ENCODE measurements at regions not wholly inside any gene's neighbourhood (a gene's known extent, or its start where the extent isn't known, plus 50 kb on each side); places are given as distances from the start of the nearest gene placed in this dataset.
A peak's percentile ranks its signal among the peaks of the same experiment; 100 is the strongest.
"Not testable (repeated sequence)": the region's sequence is repeated elsewhere in the genome, so short reads cannot be mapped to it uniquely, and the experiment has no call there.

- H3K4me1 ChIP-seq; H3K36me3 ChIP-seq; H3K4me3 ChIP-seq; DNase-seq; H3K9me3 ChIP-seq; H3K27me3 ChIP-seq (replicated peaks in 1 of 7); H3K27ac ChIP-seq; intact Hi-C loops (cut with DNase I; ENCODE audit: low total_unique reads): not testable (repeated sequence)
- WGBS, 5 donors, result 81 to 91% (median 87%) methylated on average over 4 of the region's 4 CpGs
These were observed 233.9 kb upstream of the FRG1 start for GRCh38 chr4:189706821-189707220.

GRCh38 chr4:189707227-189707626 lies 233.4 kb upstream of the FRG1 start:
- H3K9me3 ChIP-seq; H3K36me3 ChIP-seq; intact Hi-C loops (cut with DNase I; ENCODE audit: low total_unique reads); DNase-seq; H3K4me1 ChIP-seq; H3K27ac ChIP-seq; H3K27me3 ChIP-seq (replicated peaks in 1 of 7); H3K4me3 ChIP-seq: not testable (repeated sequence)
- WGBS, 5 donors, result 86 to 98% (median 96%) methylated on average over 1 of the region's 1 CpG

DNA sequence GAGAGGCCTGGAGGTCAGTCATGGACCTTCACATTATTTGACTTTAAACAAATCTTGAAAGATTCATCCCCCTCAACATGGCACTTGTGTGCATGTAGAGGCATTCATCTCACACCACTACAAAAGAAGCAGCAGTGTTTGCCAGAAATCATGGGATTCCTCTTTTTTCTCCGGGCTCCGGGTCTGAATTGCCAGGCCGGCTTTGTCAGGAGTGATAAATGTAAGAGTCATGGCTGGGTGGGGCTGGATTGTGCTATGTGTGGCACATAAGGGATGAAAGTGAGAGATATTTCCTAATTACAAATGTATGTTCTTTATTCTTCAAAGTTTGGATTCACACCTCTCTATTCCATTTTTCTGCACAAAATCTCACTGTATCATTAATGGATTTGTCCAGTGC lies 228.7 kb upstream of the FRG1 start:
- WGBS, 5 donors, result 86 to 90% (median 89%) methylated on average over 3 of the region's 3 CpGs
- H3K27ac ChIP-seq; H3K4me3 ChIP-seq; intact Hi-C loops (cut with DNase I; ENCODE audit: low total_unique reads); H3K4me1 ChIP-seq; DNase-seq; H3K36me3 ChIP-seq; H3K9me3 ChIP-seq; H3K27me3 ChIP-seq (replicated peaks in 1 of 7): not testable (repeated sequence)

- H3K4me1 ChIP-seq; H3K27ac ChIP-seq; H3K36me3 ChIP-seq; DNase-seq; H3K27me3 ChIP-seq (replicated peaks in 1 of 7); intact Hi-C loops (cut with DNase I; ENCODE audit: low total_unique reads); H3K9me3 ChIP-seq: not testable (repeated sequence)
- peak overlapping the region in 1 of 8 donors; percentile 10 for H3K4me3 ChIP-seq
- WGBS, 5 donors, result 83 to 94% (median 87%) methylated on average over 16 to 17 of the region's 17 CpGs
These were observed 219.4 kb upstream of the FRG1 start for GRCh38 chr4:189721016-189721993.

GRCh38 chr4:189722324-189723003 lies 218.2 kb upstream of the FRG1 start:
- H3K4me3 ChIP-seq; H3K36me3 ChIP-seq; DNase-seq; intact Hi-C loops (cut with DNase I; ENCODE audit: low total_unique reads); H3K27ac ChIP-seq; H3K9me3 ChIP-seq; H3K4me1 ChIP-seq; H3K27me3 ChIP-seq (replicated peaks in 1 of 7): not testable (repeated sequence)
- WGBS, 5 donors, result 72 to 88% (median 81%) methylated on average over 12 to 21 of the region's 23 CpGs

- H3K27me3 ChIP-seq (replicated peaks in 1 of 7); DNase-seq; H3K4me1 ChIP-seq; H3K9me3 ChIP-seq; H3K4me3 ChIP-seq; H3K36me3 ChIP-seq; H3K27ac ChIP-seq; intact Hi-C loops (cut with DNase I; ENCODE audit: low total_unique reads): not testable (repeated sequence)
- WGBS, 5 donors, result 81 to 99% (median 88%) methylated on average over 3 to 4 of the region's 6 CpGs
These were observed 212.6 kb upstream of the FRG1 start for GRCh38 chr4:189727982-189728638.

DNA sequence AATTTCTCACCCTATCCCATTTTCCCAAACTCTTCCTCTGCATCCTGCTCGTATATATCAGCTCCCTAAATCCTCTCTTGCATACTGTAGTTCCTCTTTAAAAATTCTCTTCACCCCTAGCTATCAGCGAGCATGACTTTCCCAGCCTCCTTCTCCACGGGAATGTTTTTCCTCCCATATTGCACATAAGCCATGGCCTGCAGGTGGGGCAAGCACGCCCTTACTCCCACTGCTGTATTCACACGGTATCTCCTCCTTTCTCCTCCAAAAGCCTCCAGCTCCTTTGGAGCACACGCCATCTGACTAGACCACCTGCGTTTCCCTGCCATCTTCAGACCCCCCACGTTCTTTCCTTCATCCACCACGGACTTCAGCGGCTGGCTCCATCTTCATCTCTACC lies 208.7 kb upstream of the FRG1 start:
- WGBS, 5 donors, result 82 to 90% (median 85%) methylated on average over 10 of the region's 10 CpGs
- H3K36me3 ChIP-seq; H3K4me1 ChIP-seq; H3K27ac ChIP-seq; DNase-seq; H3K27me3 ChIP-seq (replicated peaks in 1 of 7); H3K9me3 ChIP-seq; intact Hi-C loops (cut with DNase I; ENCODE audit: low total_unique reads); H3K4me3 ChIP-seq: not testable (repeated sequence)

DNA sequence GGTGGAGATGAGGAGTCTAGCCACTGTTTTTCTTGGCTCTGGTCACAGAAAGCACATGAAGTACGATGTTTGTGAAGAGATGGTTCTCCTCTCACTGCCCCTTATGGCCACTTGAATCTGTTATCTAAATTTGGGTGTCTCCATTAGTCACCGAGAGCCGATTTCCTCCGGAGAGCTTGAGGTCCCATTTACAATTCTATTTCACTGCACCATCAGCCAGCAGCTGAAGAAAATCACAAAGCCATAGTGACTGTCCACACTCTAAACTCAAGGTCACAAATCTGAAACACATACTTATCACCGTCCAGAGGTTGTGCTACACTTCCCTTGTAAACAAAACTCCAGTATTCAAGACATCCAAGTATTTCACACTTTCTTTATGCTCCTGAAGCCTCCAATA lies 207.2 kb upstream of the FRG1 start:
- not testable (repeated sequence) for H3K9me3 ChIP-seq
- 67 to 80% (median 75%) methylated on average over 5 of the region's 5 CpGs for WGBS, 5 donors

DNA sequence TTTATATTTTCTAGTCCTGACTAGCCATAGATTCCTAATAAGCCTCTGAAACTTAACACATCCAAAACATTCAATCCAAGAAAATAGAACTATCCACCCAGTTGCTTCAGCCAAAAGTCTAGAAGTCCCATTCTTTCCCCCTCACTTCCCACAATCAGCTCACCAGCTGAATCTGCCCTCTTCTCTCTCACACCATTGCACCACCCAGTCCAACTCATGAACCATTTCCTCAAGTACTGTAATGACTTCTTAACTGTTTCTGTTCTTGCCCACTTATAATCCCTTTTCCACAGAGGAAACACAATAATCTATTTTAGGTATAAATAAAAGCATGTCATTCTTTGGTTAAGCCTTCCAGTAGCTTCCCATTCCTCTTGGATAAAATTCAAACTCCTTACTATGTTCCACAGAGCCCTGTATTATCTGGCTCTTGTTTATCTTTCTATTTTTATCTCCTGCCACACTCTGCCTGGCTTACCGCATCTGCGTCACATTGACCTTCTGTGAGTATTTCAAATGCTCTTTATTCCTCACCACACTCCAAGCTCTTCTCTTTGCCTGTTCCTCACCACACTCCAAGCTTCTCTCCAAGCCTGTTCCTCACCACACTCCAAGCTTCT lies 205.9 kb upstream of the FRG1 start:
- H3K36me3 ChIP-seq; H3K9me3 ChIP-seq; intact Hi-C loops (cut with DNase I; ENCODE audit: low total_unique reads); H3K4me1 ChIP-seq; H3K27me3 ChIP-seq (replicated peaks in 1 of 7); H3K27ac ChIP-seq; DNase-seq; H3K4me3 ChIP-seq: not testable (repeated sequence)
- WGBS, 5 donors, result 56 to 81% (median 73%) methylated on average over 2 of the region's 2 CpGs

More for the DNA sequence above, 207.2 kb upstream of the FRG1 start:
- intact Hi-C loops (cut with DNase I; ENCODE audit: low total_unique reads); H3K4me1 ChIP-seq; H3K27ac ChIP-seq; H3K36me3 ChIP-seq; DNase-seq; H3K4me3 ChIP-seq; H3K27me3 ChIP-seq (replicated peaks in 1 of 7): not testable (repeated sequence)

GRCh38 chr4:189736656-189737055 lies 204.0 kb upstream of the FRG1 start:
- H3K27ac ChIP-seq; H3K27me3 ChIP-seq (replicated peaks in 1 of 7); H3K4me3 ChIP-seq; DNase-seq; H3K9me3 ChIP-seq; intact Hi-C loops (cut with DNase I; ENCODE audit: low total_unique reads); H3K36me3 ChIP-seq; H3K4me1 ChIP-seq: not testable (repeated sequence)
- WGBS, 5 donors, result 92 to 98% (median 94%) methylated on average over 4 of the region's 4 CpGs

All from spleen (tissue), 11 donors.